ENCODE measurements at regions not wholly inside any gene's neighbourhood (a gene's known extent, or its start where the extent isn't known, plus 50 kb on each side); places are given as distances from the start of the nearest gene placed in this dataset.
"Not testable (repeated sequence)": the region's sequence is repeated elsewhere in the genome, so short reads cannot be mapped to it uniquely, and the experiment has no call there.

GRCh38 chr7:131667699-131668098 lies 111.3 kb upstream of the PODXL start:
- DNase-seq (ENCODE audit: low read depth): no peak
- H3K4me3 ChIP-seq (ENCODE audit: low read depth, low read length): no peak overlapping the region

DNA sequence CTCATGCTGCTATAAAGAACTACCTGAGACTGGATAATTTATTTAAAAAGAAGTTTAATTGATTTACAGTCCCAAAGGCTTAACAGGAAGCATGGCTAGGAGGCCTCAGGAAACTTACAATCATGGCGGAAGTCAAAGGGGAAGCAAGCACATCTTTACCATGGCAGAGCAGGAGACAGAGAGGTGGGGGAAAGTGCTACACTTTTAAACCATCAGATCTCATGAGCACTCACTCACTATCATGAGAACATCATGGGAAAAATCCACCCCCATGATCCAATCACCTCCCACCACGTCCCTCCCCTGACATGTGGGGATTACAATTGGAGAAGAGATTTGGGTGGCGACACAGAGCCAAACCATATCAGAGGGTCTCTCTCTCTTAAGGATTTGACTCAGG lies 108.6 kb upstream of the PODXL start:
- no peak overlapping the region for H3K4me3 ChIP-seq (ENCODE audit: low read depth, low read length)
- DNase-seq (ENCODE audit: low read depth): no peak

DNA sequence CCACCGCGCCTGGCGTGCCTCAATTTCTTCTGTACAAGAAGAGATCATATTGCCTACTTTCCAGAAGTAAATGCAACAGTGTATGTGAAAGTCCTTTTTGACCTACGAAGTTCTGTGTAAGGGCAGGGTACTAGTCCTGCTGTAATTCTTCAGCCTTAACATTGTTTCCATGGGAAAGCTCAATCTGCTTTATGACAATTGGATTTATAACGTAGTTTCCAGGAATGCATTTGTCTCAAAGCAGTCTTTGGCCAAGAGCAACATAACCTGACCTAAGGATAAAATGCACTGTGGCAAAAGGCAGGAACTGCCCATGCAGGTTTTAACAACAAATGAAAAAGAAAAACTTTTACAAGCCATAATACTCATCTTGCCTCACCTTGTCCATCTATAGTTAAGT lies 108.1 kb upstream of the PODXL start:
- no peak overlapping the region for H3K4me3 ChIP-seq (ENCODE audit: low read depth, low read length)

DNA sequence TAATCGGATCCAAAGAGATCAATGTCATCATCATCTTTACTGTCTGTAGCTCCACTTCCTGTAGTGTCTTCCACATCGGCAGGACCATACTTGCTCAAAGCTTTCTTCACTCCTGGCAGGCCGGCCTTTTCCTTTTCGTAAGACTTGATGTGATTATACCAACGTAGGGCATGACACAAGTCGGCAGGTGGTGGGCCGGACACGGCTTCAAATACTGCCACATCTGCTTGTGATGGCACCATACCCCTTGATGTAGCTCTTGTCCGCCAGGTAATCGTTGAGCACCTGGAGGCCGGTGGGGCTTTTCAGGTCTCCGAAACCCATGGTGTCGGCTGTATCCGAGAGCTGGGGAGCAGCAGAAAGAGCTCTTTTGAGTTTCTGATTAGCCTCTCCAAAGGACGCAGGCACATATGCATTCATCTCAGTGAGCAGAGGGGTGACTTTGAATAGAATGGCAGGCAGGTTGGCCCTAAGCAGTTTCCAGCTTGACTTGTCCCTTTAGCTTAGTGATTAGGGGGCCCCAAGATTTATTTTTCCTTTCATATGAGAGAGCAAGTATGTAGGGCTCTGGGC lies 106.0 kb upstream of the PODXL start:
- not testable (repeated sequence) for DNase-seq (ENCODE audit: low read depth); H3K4me3 ChIP-seq (ENCODE audit: low read depth, low read length)

More for the DNA sequence above, 108.1 kb upstream of the PODXL start:
- DNase-seq (ENCODE audit: low read depth): no peak

DNA sequence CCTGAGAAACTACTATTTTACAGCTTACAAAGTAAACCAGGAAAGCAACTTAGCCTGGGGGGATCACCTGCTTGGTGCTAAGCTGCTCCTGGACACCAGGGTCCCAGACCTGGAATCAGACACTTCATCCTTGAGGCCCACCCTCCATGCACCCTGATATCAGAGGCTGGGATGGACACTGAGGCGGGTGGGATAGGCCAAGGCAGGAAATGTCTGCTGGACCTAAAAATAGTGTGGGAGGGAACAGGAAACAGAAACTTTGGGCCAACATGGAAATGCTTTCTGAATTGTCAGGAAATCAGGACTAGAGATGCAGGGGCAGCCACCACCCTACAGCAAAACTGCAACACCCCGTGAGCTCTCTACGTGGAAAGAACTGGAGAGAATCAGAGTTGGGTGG lies 101.5 kb upstream of the PODXL start:
- no peak for DNase-seq (ENCODE audit: low read depth)
- H3K4me3 ChIP-seq (ENCODE audit: low read depth, low read length): no peak overlapping the region

- H3K4me3 ChIP-seq (ENCODE audit: low read depth, low read length): no peak overlapping the region
- no peak for DNase-seq (ENCODE audit: low read depth)
Observed at GRCh38 chr7:131656980-131657723, 100.7 kb upstream of the PODXL start.

DNA sequence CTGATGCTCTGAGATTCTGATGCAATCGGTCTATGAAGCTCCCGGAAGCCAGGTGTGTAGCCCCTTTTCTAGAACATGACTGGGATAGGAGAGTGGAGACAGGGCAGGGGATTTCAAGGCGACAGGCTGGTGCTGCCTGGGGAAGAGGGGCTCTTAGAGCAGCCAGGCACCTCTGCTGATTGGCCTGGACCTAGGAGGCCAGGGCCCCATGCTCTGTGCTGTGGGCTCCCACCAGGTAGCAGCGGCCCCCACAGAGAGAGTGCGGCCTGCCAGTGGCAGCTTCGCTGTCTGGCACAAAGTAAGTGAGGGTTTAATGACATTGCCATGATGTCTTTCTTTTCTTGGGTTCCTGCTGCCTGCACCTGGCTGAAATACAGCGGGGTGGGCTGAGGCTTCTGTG lies 99.4 kb upstream of the PODXL start:
- no peak for DNase-seq (ENCODE audit: low read depth)
- H3K4me3 ChIP-seq (ENCODE audit: low read depth, low read length): no peak overlapping the region

DNA sequence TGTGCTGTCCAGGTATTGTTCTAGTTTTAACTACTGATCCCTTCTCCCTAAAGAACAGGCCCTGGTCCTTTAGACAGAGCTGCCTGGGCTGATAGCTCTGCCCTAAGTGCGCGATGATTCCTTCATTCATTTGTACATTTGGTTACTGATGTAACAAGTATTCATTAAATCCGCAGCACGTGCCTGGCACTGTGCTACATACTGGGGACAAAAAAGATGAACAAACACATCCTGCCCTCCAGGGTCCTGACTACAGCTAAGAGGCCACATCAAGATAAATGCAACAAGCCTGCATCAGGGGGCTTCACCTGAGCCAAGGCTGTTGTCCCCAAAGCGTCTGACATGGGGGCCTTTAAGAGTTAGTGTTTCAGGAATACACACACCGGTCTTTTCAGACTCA lies 99.0 kb upstream of the PODXL start:
- H3K4me3 ChIP-seq (ENCODE audit: low read depth, low read length): no peak overlapping the region
- DNase-seq (ENCODE audit: low read depth): no peak

- H3K4me3 ChIP-seq (ENCODE audit: low read depth, low read length): no peak overlapping the region
- DNase-seq (ENCODE audit: low read depth): peak; percentile 27
Observed at GRCh38 chr7:131654668-131655326, 98.4 kb upstream of the PODXL start.

- H3K4me3 ChIP-seq (ENCODE audit: low read depth, low read length): no peak overlapping the region
- DNase-seq (ENCODE audit: low read depth): no peak
Observed at GRCh38 chr7:131654249-131654558, 97.8 kb upstream of the PODXL start.

GRCh38 chr7:131653418-131654248 lies 97.2 kb upstream of the PODXL start:
- no peak overlapping the region for H3K4me3 ChIP-seq (ENCODE audit: low read depth, low read length)
- no peak for DNase-seq (ENCODE audit: low read depth)

- H3K4me3 ChIP-seq (ENCODE audit: low read depth, low read length): no peak overlapping the region
Observed at GRCh38 chr7:131652934-131653333, 96.5 kb upstream of the PODXL start.

DNA sequence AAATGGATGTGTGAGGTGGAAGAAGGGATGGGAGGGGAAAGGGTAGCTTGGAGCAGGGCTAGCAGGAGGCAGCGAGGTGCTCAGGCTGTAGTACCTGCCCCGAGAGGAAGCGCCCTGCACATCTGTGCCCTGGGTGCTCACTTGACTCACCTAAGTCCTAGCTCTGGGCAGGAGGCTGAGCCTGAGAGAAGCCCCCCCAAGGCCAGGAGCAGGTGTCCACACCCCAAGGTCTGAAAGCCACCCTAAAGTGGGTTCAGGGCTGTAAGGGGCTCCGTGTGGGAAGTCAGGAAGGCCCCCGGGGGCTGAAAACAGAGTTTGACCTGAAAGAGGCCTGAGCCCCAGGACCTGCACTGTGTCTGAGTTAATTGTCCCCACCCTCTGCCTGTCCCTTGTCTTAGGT lies 95.8 kb upstream of the PODXL start:
- DNase-seq (ENCODE audit: low read depth): no peak
- H3K4me3 ChIP-seq (ENCODE audit: low read depth, low read length): no peak overlapping the region

More at GRCh38 chr7:131652934-131653333, 96.5 kb upstream of the PODXL start:
- no peak for DNase-seq (ENCODE audit: low read depth)

DNA sequence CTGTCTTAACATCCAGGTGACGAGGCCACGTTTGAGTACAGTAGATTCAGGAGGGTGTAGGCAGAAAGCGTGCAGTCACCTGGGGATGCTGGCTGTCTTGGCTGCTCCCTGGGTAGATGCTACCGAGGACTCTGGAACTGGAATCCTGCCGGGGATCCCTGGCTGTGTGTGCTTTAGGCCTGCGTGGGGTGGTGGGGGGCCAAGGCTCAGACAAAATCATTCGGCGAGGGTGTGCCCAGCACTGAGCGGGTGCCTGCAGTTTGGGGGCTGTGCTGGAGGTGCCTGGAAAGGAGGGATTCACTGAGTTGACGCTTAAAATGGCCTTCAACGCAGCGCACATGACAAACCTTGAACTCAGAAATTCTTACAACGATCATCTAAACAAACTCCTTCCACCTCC lies 93.5 kb upstream of the PODXL start:
- DNase-seq (ENCODE audit: low read depth): no peak
- H3K4me3 ChIP-seq (ENCODE audit: low read depth, low read length): no peak overlapping the region

DNA sequence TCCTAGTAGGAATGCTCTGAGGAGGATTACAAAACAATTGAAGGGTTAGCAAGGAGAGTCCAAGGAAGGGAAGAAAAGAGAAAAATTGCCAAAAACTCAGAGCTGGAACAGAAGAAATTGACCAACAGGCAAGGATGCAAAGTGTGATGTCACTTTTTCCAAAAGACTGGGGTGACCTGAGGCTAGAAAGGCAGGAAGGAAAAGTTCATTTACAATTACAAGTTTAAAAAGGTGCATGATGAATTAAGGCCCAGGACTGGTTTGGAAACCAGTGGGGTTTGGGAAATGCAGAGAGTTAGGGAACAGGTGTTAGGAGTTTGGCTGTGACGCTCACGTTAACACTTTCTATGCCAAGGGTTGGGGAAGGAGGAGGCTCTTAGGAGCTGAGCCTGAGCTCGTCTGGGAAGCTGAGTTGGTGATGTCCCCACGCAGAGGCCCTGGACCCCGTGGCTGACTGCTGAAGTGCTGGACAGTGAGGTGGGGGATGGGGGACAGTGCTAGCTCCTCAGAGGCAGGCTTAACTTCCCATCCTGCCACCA lies 92.6 kb upstream of the PODXL start:
- no peak overlapping the region for H3K4me3 ChIP-seq (ENCODE audit: low read depth, low read length)
- no peak for DNase-seq (ENCODE audit: low read depth)

- no peak overlapping the region for H3K4me3 ChIP-seq (ENCODE audit: low read depth, low read length)
- no peak for DNase-seq (ENCODE audit: low read depth)
Observed at GRCh38 chr7:131648491-131648890, 92.1 kb upstream of the PODXL start.

DNA sequence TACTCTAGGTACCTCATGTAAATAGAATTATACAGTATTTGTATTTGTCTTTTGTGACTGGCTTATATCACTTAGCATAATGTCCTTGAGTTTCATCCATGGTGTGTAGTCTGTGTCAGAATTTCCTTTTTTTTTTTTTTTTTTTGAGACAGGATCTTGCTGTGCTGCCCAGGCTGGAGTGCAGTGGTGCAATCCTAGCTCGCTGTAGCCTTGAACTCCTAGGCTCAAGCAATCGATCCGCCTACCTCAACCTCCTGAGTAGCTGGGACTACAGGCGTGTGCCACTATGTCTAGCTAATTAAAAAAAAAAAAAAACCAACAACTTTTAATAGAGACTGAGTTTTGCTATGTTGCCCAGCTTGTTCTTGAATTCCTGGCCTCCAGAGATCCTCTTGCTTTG lies 89.8 kb upstream of the PODXL start:
- no peak overlapping the region for H3K4me3 ChIP-seq (ENCODE audit: low read depth, low read length)

GRCh38 chr7:131642429-131642828 lies 86.0 kb upstream of the PODXL start:
- H3K4me3 ChIP-seq (ENCODE audit: low read depth, low read length): no peak overlapping the region
- no peak for DNase-seq (ENCODE audit: low read depth)

More for the DNA sequence above, 89.8 kb upstream of the PODXL start:
- no peak for DNase-seq (ENCODE audit: low read depth)

- H3K4me3 ChIP-seq (ENCODE audit: low read depth, low read length): no peak overlapping the region
- DNase-seq (ENCODE audit: low read depth): no peak
Observed at GRCh38 chr7:131640686-131641085, 84.3 kb upstream of the PODXL start.
